Activated naive CD4-positive, alpha-beta T cell treated with anti-CD3 and anti-CD28 coated beads for 36 hours (primary cell): ENCODE measurements at regions not wholly inside any gene's neighbourhood (a gene's known extent, or its start where the extent isn't known, plus 50 kb on each side); places are given as distances from the start of the nearest gene placed in this dataset.

ENCODE experiments used
- CTCF ChIA-PET: fragments of 350-600 bp; sonication (Branson Sonifier 250); formaldehyde crosslinking; loops from one replicate; lab custom pipeline; 2021; ENCODE audit warnings: antibody characterized with exemption; lab: Charles Lee
- DNase-seq: peaks from one replicate; pipeline ENCODE4 v3.0.0-alpha.2; 2020
- H3K27ac Mint-ChIP-seq: one replicate; pipeline ENCODE4 v1.8.0; 2021; ENCODE audit warnings: mild to moderate bottlenecking, mixed read lengths
- H3K27me3 Mint-ChIP-seq: one replicate; pipeline ENCODE4 v1.8.0; 2021; ENCODE audit warnings: low read depth, mixed read lengths
- H3K36me3 Mint-ChIP-seq: one replicate; pipeline ENCODE4 v1.8.0; 2021; ENCODE audit warnings: low read depth, mixed read lengths
- H3K4me1 Mint-ChIP-seq: one replicate; pipeline ENCODE4 v1.8.0; 2021; ENCODE audit warnings: low read depth, mixed read lengths
- H3K4me3 Mint-ChIP-seq: one replicate; pipeline ENCODE4 v1.8.0; 2021; ENCODE audit warnings: mild to moderate bottlenecking, moderate library complexity, mixed read lengths
- H3K9me3 Mint-ChIP-seq: one replicate; pipeline ENCODE4 v1.8.0; 2021; ENCODE audit warnings: mixed read lengths
- intact Hi-C: fragments of 100-400 bp; cut with micrococcal nuclease; formaldehyde crosslinking; loops from one replicate; pipeline ENCODE4 v1.15.1; 2023

- Mint-ChIP-seq H3K9me3 (peaks cover 4% of the 10 kb centered on the region), H3K4me1 (no peaks in the 10 kb centered on the region), H3K27ac (no peak overlapping the region), H3K36me3 (no peaks in the 10 kb centered on the region), H3K27me3 (no peaks in the 10 kb centered on the region), H3K4me3 (no peak overlapping the region)
- no peak for DNase-seq
- intact Hi-C loops: no loop called here
- CTCF ChIA-PET: no interaction called here
Measured at GRCh38 chr3:1870738-1871137, 227.9 kb upstream of the CNTN4 start.

- peaks cover 5% of the 10 kb centered on the region for H3K9me3 Mint-ChIP-seq
- no peaks in the 10 kb centered on the region for H3K36me3 Mint-ChIP-seq
- no peaks in the 10 kb centered on the region for H3K4me1 Mint-ChIP-seq
- H3K27ac Mint-ChIP-seq: no peak overlapping the region
- no peaks in the 10 kb centered on the region for H3K27me3 Mint-ChIP-seq
- intact Hi-C loops: no loop called here
- DNase-seq: no peak
- CTCF ChIA-PET: no interaction called here
- H3K4me3 Mint-ChIP-seq: no peak overlapping the region
Measured at GRCh38 chr3:1883534-1883933, 215.1 kb upstream of the CNTN4 start.

GRCh38 chr3:1892459-1892858, 206.2 kb upstream of the CNTN4 start:
- H3K27ac Mint-ChIP-seq: no peak overlapping the region
- intact Hi-C loops: no loop called here
- no peaks in the 10 kb centered on the region for H3K36me3 Mint-ChIP-seq
- H3K9me3 Mint-ChIP-seq: peaks cover 15% of the 10 kb centered on the region
- H3K27me3 Mint-ChIP-seq: no peaks in the 10 kb centered on the region
- CTCF ChIA-PET: no interaction called here
- H3K4me3 Mint-ChIP-seq: no peak overlapping the region
- no peaks in the 10 kb centered on the region for H3K4me1 Mint-ChIP-seq
- DNase-seq: no peak

GRCh38 chr3:1902416-1902815, 196.2 kb upstream of the CNTN4 start:
- peaks cover 8% of the 10 kb centered on the region for H3K9me3 Mint-ChIP-seq
- no peaks in the 10 kb centered on the region for H3K36me3 Mint-ChIP-seq
- no peak overlapping the region for H3K4me3 Mint-ChIP-seq
- intact Hi-C loops: no loop called here
- no peaks in the 10 kb centered on the region for H3K27me3 Mint-ChIP-seq
- CTCF ChIA-PET: no interaction called here
- H3K4me1 Mint-ChIP-seq: no peaks in the 10 kb centered on the region
- no peak overlapping the region for H3K27ac Mint-ChIP-seq
- no peak for DNase-seq

GRCh38 chr3:1903111-1903510, 195.6 kb upstream of the CNTN4 start:
- no peaks in the 10 kb centered on the region for H3K36me3 Mint-ChIP-seq
- CTCF ChIA-PET: no interaction called here

DNA sequence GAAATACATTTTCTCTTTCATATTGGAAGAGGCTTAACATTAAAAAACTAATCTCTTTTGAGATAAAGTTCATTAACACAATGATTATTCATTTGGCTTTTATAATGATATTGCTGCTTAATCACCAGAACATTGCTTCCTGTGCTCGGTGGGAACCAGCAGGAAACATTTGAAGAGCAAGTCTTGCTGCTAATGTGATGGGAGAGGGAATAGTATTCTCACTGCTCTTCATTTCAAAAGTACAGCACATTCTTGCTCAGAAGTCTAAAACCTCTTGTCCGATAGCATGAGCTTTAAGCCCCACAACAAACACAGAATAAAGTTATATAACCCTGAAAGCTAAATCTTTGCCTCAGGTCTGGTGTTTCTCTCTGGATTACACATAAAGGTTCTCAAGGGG, 190.8 kb upstream of the CNTN4 start:
- intact Hi-C loops: no loop called here
- CTCF ChIA-PET: interaction anchor here (0.8 kb wide), 1 partner anchor 14 kb away, joined by 3 read pairs; no protein-coding TSS in a partner anchor

More at GRCh38 chr3:1903111-1903510, 195.6 kb upstream of the CNTN4 start:
- Mint-ChIP-seq H3K9me3 (peaks cover 8% of the 10 kb centered on the region), H3K4me1 (no peaks in the 10 kb centered on the region), H3K27me3 (no peaks in the 10 kb centered on the region), H3K4me3 (no peak overlapping the region), H3K27ac (no peak overlapping the region)
- DNase-seq: no peak
- intact Hi-C loops: no loop called here

DNA sequence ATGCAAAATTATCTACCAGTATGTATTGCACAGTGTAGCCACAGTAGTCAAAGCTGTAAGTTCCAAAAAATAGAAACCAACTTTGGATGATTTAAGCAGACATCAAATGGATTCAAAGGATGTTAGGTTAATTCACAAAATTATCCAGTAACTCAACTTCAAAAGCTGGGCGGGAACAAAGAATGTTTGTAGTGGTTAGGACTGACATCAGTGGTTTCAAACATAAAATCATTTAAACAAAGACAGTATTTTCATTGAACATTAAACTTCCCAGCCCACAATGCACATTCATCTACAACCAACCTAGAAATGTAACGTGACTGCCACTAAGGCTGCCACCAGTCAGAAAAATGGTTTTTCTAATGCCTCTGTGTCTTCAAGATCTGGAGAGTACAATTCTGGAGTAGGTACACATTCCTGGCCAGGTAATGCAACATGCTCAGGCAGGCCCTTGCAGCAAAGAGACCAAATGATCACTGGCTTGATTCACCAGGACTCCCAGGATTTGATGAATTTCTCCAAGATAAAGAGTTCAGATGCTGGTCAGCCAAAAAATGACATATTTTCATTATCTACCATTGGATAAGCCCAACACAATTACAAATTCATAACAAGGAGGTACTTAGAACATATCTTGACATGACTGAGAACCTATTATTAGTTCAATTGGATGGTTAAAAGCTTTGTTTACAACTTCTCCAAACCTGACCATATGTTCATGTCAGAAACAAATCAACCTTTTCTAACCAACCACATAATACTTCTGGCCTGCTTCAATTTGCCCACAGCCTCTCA, 189.8 kb upstream of the CNTN4 start:
- H3K27ac Mint-ChIP-seq: no peak overlapping the region
- no peaks in the 10 kb centered on the region for H3K27me3 Mint-ChIP-seq
- peaks cover 2% of the 10 kb centered on the region for H3K9me3 Mint-ChIP-seq
- CTCF ChIA-PET: interaction anchor here (0.8 kb wide), 1 partner anchor 13 kb away, joined by 3 read pairs; no protein-coding TSS in a partner anchor
- no peaks in the 10 kb centered on the region for H3K36me3 Mint-ChIP-seq
- H3K4me3 Mint-ChIP-seq: no peak overlapping the region
- intact Hi-C loops: no loop called here
- no peaks in the 10 kb centered on the region for H3K4me1 Mint-ChIP-seq
- no peak for DNase-seq

More for the DNA sequence above, 190.8 kb upstream of the CNTN4 start:
- Mint-ChIP-seq H3K27ac (no peak overlapping the region), H3K9me3 (peaks cover 5% of the 10 kb centered on the region), H3K4me3 (no peak overlapping the region), H3K36me3 (no peaks in the 10 kb centered on the region), H3K4me1 (no peaks in the 10 kb centered on the region), H3K27me3 (no peaks in the 10 kb centered on the region)
- no peak for DNase-seq

GRCh38 chr3:1910322-1910721, 188.3 kb upstream of the CNTN4 start:
- Mint-ChIP-seq H3K9me3 (peaks cover 4% of the 10 kb centered on the region), H3K27ac (no peak overlapping the region), H3K36me3 (no peaks in the 10 kb centered on the region), H3K4me1 (no peaks in the 10 kb centered on the region), H3K27me3 (no peaks in the 10 kb centered on the region), H3K4me3 (no peak overlapping the region)
- CTCF ChIA-PET: no interaction called here
- no peak for DNase-seq
- intact Hi-C loops: no loop called here

GRCh38 chr3:1929788-1930414, 168.8 kb upstream of the CNTN4 start:
- intact Hi-C loops: no loop called here
- no peak overlapping the region for H3K4me3 Mint-ChIP-seq
- peaks cover 22% of the 10 kb centered on the region for H3K9me3 Mint-ChIP-seq
- CTCF ChIA-PET: no interaction called here
- H3K27ac Mint-ChIP-seq: no peak overlapping the region
- H3K27me3 Mint-ChIP-seq: no peaks in the 10 kb centered on the region
- no peaks in the 10 kb centered on the region for H3K4me1 Mint-ChIP-seq
- H3K36me3 Mint-ChIP-seq: no peaks in the 10 kb centered on the region
- DNase-seq: no peak

- H3K9me3 Mint-ChIP-seq: peaks cover 10% of the 10 kb centered on the region
- no peak for DNase-seq
- H3K36me3 Mint-ChIP-seq: no peaks in the 10 kb centered on the region
- no peak overlapping the region for H3K27ac Mint-ChIP-seq
- H3K27me3 Mint-ChIP-seq: no peaks in the 10 kb centered on the region
- intact Hi-C loops: no loop called here
- CTCF ChIA-PET: no interaction called here
- H3K4me1 Mint-ChIP-seq: no peaks in the 10 kb centered on the region
- no peak overlapping the region for H3K4me3 Mint-ChIP-seq
Measured at GRCh38 chr3:1938975-1939374, 159.7 kb upstream of the CNTN4 start.

- Mint-ChIP-seq H3K27me3 (no peaks in the 10 kb centered on the region), H3K36me3 (no peaks in the 10 kb centered on the region), H3K27ac (no peak overlapping the region), H3K9me3 (peaks cover 3% of the 10 kb centered on the region), H3K4me3 (no peak overlapping the region), H3K4me1 (no peaks in the 10 kb centered on the region)
- intact Hi-C loops: no loop called here
- CTCF ChIA-PET: no interaction called here
- no peak for DNase-seq
Measured at GRCh38 chr3:1942781-1943180, 155.9 kb upstream of the CNTN4 start.

- Mint-ChIP-seq H3K4me3 (no peak overlapping the region), H3K36me3 (no peaks in the 10 kb centered on the region), H3K27ac (no peak overlapping the region), H3K9me3 (peaks cover 3% of the 10 kb centered on the region), H3K4me1 (no peaks in the 10 kb centered on the region), H3K27me3 (no peaks in the 10 kb centered on the region)
- intact Hi-C loops: no loop called here
- no peak for DNase-seq
- CTCF ChIA-PET: no interaction called here
Measured at GRCh38 chr3:1943395-1944118, 155.1 kb upstream of the CNTN4 start.
